GM23338 (cell line): ENCODE measurements at regions not wholly inside any gene's neighbourhood (a gene's known extent, or its start where the extent isn't known, plus 50 kb on each side); places are given as distances from the start of the nearest gene placed in this dataset.

Experiments
- ATAC-seq: fragments of 200-7000 bp; cut with Tn5 transposase; 3 replicates; pipeline ENCODE4 v1.9.1; 2020
- DNase-seq: peaks from one replicate; pipeline ENCODE4 v3.0.0-alpha.2; 2015; ENCODE audit warnings: low spot score
- H2AFZ ChIP-seq: fragments of 200-600 bp; sonication (generic); 2 replicates; pipeline ENCODE4 v1.8.0; 2016; ENCODE audit warnings: antibody characterized with exemption, mild to moderate bottlenecking, moderate library complexity
- H3F3A ChIP-seq: fragments of 200-600 bp; sonication (generic); replicated peaks from 2 replicates; pipeline ENCODE4 v1.8.0; 2017; ENCODE audit warnings: antibody characterized with exemption, mixed run types, low read depth
- H3K27ac ChIP-seq: fragments of 200-600 bp; sonication (generic); 2 replicates; pipeline ENCODE4 v1.6.1; 2016; ENCODE audit warnings: low read depth
- H3K27me3 ChIP-seq: fragments of 200-600 bp; sonication (generic); 2 replicates; pipeline ENCODE4 v1.8.0; 2016; ENCODE audit warnings: mild to moderate bottlenecking, mixed run types, moderate library complexity; ENCODE audit not compliant: insufficient read depth
- H3K36me3 ChIP-seq: fragments of 200-600 bp; sonication (generic); 2 replicates; pipeline ENCODE4 v1.8.0; 2016; ENCODE audit warnings: mild to moderate bottlenecking; ENCODE audit not compliant: insufficient read depth
- H3K4me1 ChIP-seq: fragments of 200-600 bp; sonication (generic); 2 replicates; pipeline ENCODE4 v1.8.0; 2016; ENCODE audit warnings: mild to moderate bottlenecking, moderate library complexity; ENCODE audit not compliant: insufficient read depth
- H3K4me2 ChIP-seq: fragments of 200-600 bp; sonication (generic); 2 replicates; pipeline ENCODE4 v1.7.1; 2017; ENCODE audit warnings: mixed run types
- H3K4me3 ChIP-seq: fragments of 200-600 bp; sonication (generic); 2 replicates; pipeline ENCODE4 v1.6.1; 2016; ENCODE audit warnings: mixed run types
- H3K79me2 ChIP-seq: fragments of 200-600 bp; sonication (generic); replicated peaks from 2 replicates; pipeline ENCODE4 v1.8.0; 2017; ENCODE audit warnings: mild to moderate bottlenecking; ENCODE audit not compliant: insufficient read depth
- H3K9me2 ChIP-seq: fragments of 200-600 bp; sonication (generic); 2 replicates; pipeline ENCODE4 v1.8.0; 2017; ENCODE audit not compliant: insufficient read depth
- H4K20me1 ChIP-seq: fragments of 200-600 bp; sonication (generic); replicated peaks from 2 replicates; pipeline ENCODE4 v1.8.0; 2017; ENCODE audit warnings: mild to moderate bottlenecking; ENCODE audit not compliant: insufficient read depth
- H3K27ac Mint-ChIP-seq: 2 replicates; pipeline ENCODE4 v1.8.0; 2020; ENCODE audit warnings: inconsistent platforms, mild to moderate bottlenecking, moderate library complexity, mixed read lengths
- H3K27me3 Mint-ChIP-seq: 3 replicates; pipeline ENCODE4 v1.8.0; 2022; ENCODE audit warnings: low read depth, mild to moderate bottlenecking, moderate library complexity, mixed read lengths, inconsistent platforms; ENCODE audit not compliant: insufficient read depth, poor library complexity
- H3K36me3 Mint-ChIP-seq: 3 replicates; pipeline ENCODE4 v1.8.0; 2021; ENCODE audit warnings: low read depth, mild to moderate bottlenecking, inconsistent platforms, moderate library complexity, mixed read lengths
- H3K4me1 Mint-ChIP-seq: 3 replicates; pipeline ENCODE4 v1.8.0; 2020; ENCODE audit warnings: mild to moderate bottlenecking, inconsistent platforms, mixed read lengths
- H3K4me3 Mint-ChIP-seq: 3 replicates; pipeline ENCODE4 v1.8.0; 2021; ENCODE audit warnings: moderate library complexity, mild to moderate bottlenecking, inconsistent platforms, mixed read lengths
- H3K9me3 Mint-ChIP-seq: 3 replicates; pipeline ENCODE4 v1.8.0; 2020; ENCODE audit warnings: moderate library complexity, mild to moderate bottlenecking, inconsistent platforms, mixed read lengths
- CREB1 ChIP-seq: fragments of 250-450 bp; sonication (Bioruptor Pico); IDR thresholded peaks from 2 replicates; pipeline ENCODE4 v1.5.0; 2020; ENCODE audit warnings: low read depth, mild to moderate bottlenecking, moderate library complexity
- CTCF ChIP-seq, 2 experiments: fragments of 200-600 bp in 1 of 2; sonication (generic) in 1 of 2; conservative IDR thresholded peaks; 2 replicates each; pipeline versions ENCODE4 v1.5.1 to v1.6.1; 2016 to 2017; ENCODE audit warnings: antibody characterized with exemption in 2 of 2, low read depth in 2 of 2, mild to moderate bottlenecking in 2 of 2, moderate library complexity in 1 of 2
- ETS1 ChIP-seq: IDR thresholded peaks from 2 replicates; pipeline ENCODE4 v1.6.1; 2016; ENCODE audit warnings: antibody characterized with exemption
- EZH2phosphoT487 ChIP-seq: fragments of 200-600 bp; sonication (generic); IDR thresholded peaks from one replicate; pipeline ENCODE4 v1.8.1; 2018; ENCODE audit warnings: antibody characterized with exemption; ENCODE audit not compliant: unreplicated experiment
- JUNB ChIP-seq: IDR thresholded peaks from one replicate; pipeline ENCODE4 v1.6.1; 2016; ENCODE audit warnings: antibody characterized with exemption; ENCODE audit not compliant: unreplicated experiment
- NANOG ChIP-seq: IDR thresholded peaks from 2 replicates; pipeline ENCODE4 v1.6.1; 2016; ENCODE audit warnings: antibody characterized with exemption, borderline replicate concordance
- POLR2AphosphoS5 ChIP-seq: IDR thresholded peaks from 2 replicates; pipeline ENCODE4 v1.6.1; 2016; ENCODE audit warnings: antibody characterized with exemption, low read depth
- STAT1 ChIP-seq: IDR thresholded peaks from one replicate; pipeline ENCODE4 v1.6.1; 2016; ENCODE audit warnings: antibody characterized with exemption; ENCODE audit not compliant: unreplicated experiment
- ZNF114 ChIP-seq: fragments of 250-450 bp; sonication (Bioruptor Pico); IDR thresholded peaks from 2 replicates; pipeline ENCODE4 v1.5.0; 2020; ENCODE audit warnings: mild to moderate bottlenecking, moderate library complexity
- ZNF462 ChIP-seq: fragments of 250-450 bp; sonication (Bioruptor Pico); IDR thresholded peaks from 2 replicates; pipeline ENCODE4 v1.5.0; 2020; ENCODE audit warnings: mild to moderate bottlenecking, moderate library complexity

- peaks cover 47% of the 10 kb centered on the region for H3K36me3 Mint-ChIP-seq
- Histone ChIP-seq H4K20me1 (no peaks in the 10 kb centered on the region), H3K79me2 (no peaks in the 10 kb centered on the region), H3K27ac (no peak overlapping the region), H3K4me3 (no peak overlapping the region), H3K27me3 (no peaks in the 10 kb centered on the region), H3F3A (no peaks in the 10 kb centered on the region), H3K4me2 (no peak overlapping the region), H3K4me1 (no peaks in the 10 kb centered on the region), H2AFZ (no peak overlapping the region), H3K9me2 (no peaks in the 10 kb centered on the region), H3K36me3 (no peaks in the 10 kb centered on the region; the same call in 1 of the 2 replicates)
- TF ChIP-seq ETS1 (no peak), JUNB (no peak)
- H3K4me3 Mint-ChIP-seq, result no peak overlapping the region
- no peak for ATAC-seq
- H3K27ac Mint-ChIP-seq, result no peak overlapping the region
- H3K27me3 Mint-ChIP-seq, result peaks cover 2% of the 10 kb centered on the region
- no peak for DNase-seq
- H3K4me1 Mint-ChIP-seq, result no peaks in the 10 kb centered on the region
- peaks cover 34% of the 10 kb centered on the region for H3K9me3 Mint-ChIP-seq
Observed at GRCh38 chr18:78448591-78448990, 531.0 kb upstream of the SALL3 start.

- Histone ChIP-seq H3F3A (no peaks in the 10 kb centered on the region), H4K20me1 (no peaks in the 10 kb centered on the region), H3K79me2 (no peaks in the 10 kb centered on the region), H3K4me1 (no peaks in the 10 kb centered on the region), H3K36me3 (peaks cover 4% of the 10 kb centered on the region; the same call in 1 of the 2 replicates), H3K27ac (no peak overlapping the region), H2AFZ (no peak overlapping the region), H3K27me3 (no peaks in the 10 kb centered on the region), H3K9me2 (no peaks in the 10 kb centered on the region), H3K4me3 (no peak overlapping the region), H3K4me2 (no peak overlapping the region)
- Mint-ChIP-seq H3K4me3 (no peak overlapping the region), H3K36me3 (peaks cover 50% of the 10 kb centered on the region), H3K27me3 (no peaks in the 10 kb centered on the region), H3K9me3 (peaks cover 80% of the 10 kb centered on the region), H3K4me1 (no peaks in the 10 kb centered on the region), H3K27ac (no peak overlapping the region)
- ATAC-seq, result no peak
- DNase-seq, result no peak
- TF ChIP-seq STAT1 (no peak), POLR2AphosphoS5 (no peak), JUNB (no peak), NANOG (no peak), CREB1 (CRISPR knock-in tag) (no peak), ZNF462 (CRISPR knock-in tag) (no peak), ZNF114 (CRISPR knock-in tag) (no peak), EZH2phosphoT487 (no peak), ETS1 (no peak), CTCF (conservative IDR thresholded peaks at IDR 0.05; ENCODE audit: low read depth in 2 of 2) (no peak)
Observed at GRCh38 chr18:78454221-78454620, 525.4 kb upstream of the SALL3 start.
